ENCODE measurements at regions not wholly inside any gene's neighbourhood (a gene's known extent, or its start where the extent isn't known, plus 50 kb on each side); places are given as distances from the start of the nearest gene placed in this dataset.

DNA sequence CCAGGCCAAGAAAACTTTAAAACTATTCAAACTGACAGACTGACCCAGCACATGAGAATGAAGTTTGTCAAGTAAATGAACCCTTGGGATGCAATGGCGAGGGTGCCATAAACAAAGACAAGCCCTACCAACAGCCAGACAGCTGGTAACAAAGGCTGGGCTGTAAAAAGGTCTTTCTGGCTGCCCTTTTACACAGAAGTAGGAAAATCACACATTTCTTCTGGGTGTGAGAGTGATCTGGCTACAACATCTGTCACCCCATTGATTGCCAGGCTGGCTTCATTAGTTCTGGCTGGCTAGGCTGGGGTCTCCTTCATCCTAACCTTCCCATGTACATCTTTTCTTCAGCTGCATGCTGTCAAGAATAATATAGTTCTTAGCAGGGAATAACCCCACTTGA lies 83.6 kb upstream of the FOXD3 start:
- no peaks in the 10 kb centered on the region for H3K9me3 ChIP-seq (replicated peaks in 1 of 3)
- WGBS, 4 donors, result 50 to 73% (median 62%) methylated on average over 1 of the region's 1 CpG
- H3K4me1 ChIP-seq (replicated peaks in 1 of 2), result no peaks in the 10 kb centered on the region
- no peak for DNase-seq
- no peak overlapping the region for H3K27ac ChIP-seq
- no peak for TF ChIP-seq POLR2A (IDR thresholded peaks at IDR 0.05)
- TF ChIP-seq, protein P1, sequence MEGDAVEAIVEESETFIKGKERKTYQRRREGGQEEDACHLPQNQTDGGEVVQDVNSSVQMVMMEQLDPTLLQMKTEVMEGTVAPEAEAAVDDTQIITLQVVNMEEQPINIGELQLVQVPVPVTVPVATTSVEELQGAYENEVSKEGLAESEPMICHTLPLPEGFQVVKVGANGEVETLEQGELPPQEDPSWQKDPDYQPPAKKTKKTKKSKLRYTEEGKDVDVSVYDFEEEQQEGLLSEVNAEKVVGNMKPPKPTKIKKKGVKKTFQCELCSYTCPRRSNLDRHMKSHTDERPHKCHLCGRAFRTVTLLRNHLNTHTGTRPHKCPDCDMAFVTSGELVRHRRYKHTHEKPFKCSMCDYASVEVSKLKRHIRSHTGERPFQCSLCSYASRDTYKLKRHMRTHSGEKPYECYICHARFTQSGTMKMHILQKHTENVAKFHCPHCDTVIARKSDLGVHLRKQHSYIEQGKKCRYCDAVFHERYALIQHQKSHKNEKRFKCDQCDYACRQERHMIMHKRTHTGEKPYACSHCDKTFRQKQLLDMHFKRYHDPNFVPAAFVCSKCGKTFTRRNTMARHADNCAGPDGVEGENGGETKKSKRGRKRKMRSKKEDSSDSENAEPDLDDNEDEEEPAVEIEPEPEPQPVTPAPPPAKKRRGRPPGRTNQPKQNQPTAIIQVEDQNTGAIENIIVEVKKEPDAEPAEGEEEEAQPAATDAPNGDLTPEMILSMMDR (IDR thresholded peaks at IDR 0.05), result no peak
- H3K27me3 ChIP-seq, result no peaks in the 10 kb centered on the region
- no peaks in the 10 kb centered on the region for H3K36me3 ChIP-seq (replicated peaks in 1 of 2)
- no peak overlapping the region for H3K4me3 ChIP-seq
- intact Hi-C loops (cut with DNase I), result no loop called here

DNA sequence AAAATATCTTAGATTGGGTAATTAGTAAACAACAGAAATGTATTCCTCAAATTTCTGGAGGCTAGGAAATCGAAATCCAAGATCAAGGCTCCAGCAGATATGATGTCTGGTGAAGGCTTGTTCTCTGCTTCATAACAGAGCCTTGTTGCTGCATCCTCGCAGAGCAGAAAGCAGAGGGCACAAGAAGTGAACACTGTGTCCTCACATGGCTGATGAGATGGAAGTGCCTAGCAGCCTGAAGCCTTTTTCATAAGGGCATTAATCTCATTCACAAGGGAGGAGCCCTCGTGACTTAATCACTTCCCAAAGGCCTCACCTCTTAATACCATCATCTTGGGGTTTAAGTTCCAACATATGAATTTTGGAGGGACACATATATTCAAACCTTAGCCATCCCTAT lies 77.2 kb upstream of the FOXD3 start:
- no peak for TF ChIP-seq POLR2A (IDR thresholded peaks at IDR 0.05)
- TF ChIP-seq, protein P1 (IDR thresholded peaks at IDR 0.05), result no peak
- Histone ChIP-seq H3K27me3 (no peaks in the 10 kb centered on the region), H3K9me3 (replicated peaks in 1 of 3) (no peaks in the 10 kb centered on the region), H3K4me1 (replicated peaks in 1 of 2) (no peaks in the 10 kb centered on the region), H3K36me3 (replicated peaks in 1 of 2) (no peaks in the 10 kb centered on the region), H3K27ac (no peak overlapping the region), H3K4me3 (no peak overlapping the region)
- no peak for DNase-seq
- intact Hi-C loops (cut with DNase I), result no loop called here
- WGBS, 4 donors, result 64 to 84% (median 74%) methylated on average over 3 of the region's 3 CpGs

DNA sequence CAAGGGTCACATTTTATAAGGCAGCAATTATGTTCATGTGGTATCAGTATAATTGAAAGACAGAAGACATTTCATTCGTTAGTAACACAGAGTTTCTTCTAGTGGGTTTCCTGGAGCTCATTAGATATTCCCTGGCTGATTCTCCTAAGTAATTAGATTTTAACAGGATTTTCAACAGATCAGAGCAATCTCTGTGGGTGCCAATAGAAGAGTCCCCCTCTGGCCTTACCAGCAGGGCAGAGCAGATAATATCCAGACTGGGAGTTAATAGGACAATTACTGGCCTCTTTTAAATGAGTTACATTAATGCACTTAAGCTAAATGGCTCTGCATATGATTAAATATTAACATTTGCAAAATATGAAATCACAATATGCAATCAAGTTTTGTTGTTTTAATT lies 74.2 kb upstream of the FOXD3 start:
- H3K4me3 ChIP-seq, result no peak overlapping the region
- no peaks in the 10 kb centered on the region for H3K4me1 ChIP-seq (replicated peaks in 1 of 2)
- no peaks in the 10 kb centered on the region for H3K9me3 ChIP-seq (replicated peaks in 1 of 3)
- intact Hi-C loops (cut with DNase I), result no loop called here
- no peak for DNase-seq
- no peaks in the 10 kb centered on the region for H3K36me3 ChIP-seq (replicated peaks in 1 of 2)
- 58 to 77% (median 71%) methylated on average over 1 of the region's 1 CpG for WGBS, 4 donors
- H3K27ac ChIP-seq, result no peak overlapping the region
- TF ChIP-seq POLR2A (IDR thresholded peaks at IDR 0.05), result no peak
- TF ChIP-seq, protein P1 (IDR thresholded peaks at IDR 0.05), result no peak
- H3K27me3 ChIP-seq, result no peaks in the 10 kb centered on the region

DNA sequence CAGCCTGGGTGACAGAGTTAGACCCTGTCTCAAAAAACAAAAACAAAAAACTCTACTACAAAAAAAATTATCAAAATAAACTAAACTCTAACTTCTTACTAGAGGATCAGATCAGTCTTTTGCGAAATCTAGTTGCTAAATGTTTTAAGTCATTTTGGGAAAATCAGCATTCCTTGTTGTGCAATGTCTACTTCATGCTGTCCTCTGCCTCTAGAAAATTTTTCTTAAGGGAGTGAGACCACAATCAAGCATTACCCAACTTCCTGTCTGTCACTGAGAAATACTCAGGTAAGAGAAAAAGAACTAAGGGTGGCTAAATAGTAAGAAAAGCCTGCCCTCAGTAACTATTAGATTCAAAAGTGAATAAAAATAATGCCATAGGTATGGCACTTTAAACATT lies 67.2 kb upstream of the FOXD3 start:
- H3K36me3 ChIP-seq (replicated peaks in 1 of 2), result no peaks in the 10 kb centered on the region
- no peak overlapping the region for H3K4me3 ChIP-seq
- no peaks in the 10 kb centered on the region for H3K9me3 ChIP-seq (replicated peaks in 1 of 3)
- 68 to 83% (median 79%) methylated on average over 1 of the region's 1 CpG for WGBS, 4 donors
- intact Hi-C loops (cut with DNase I), result no loop called here
- H3K27me3 ChIP-seq, result peaks cover 6% of the 10 kb centered on the region
- H3K27ac ChIP-seq, result no peak overlapping the region
- no peak for DNase-seq
- TF ChIP-seq, protein P1 (IDR thresholded peaks at IDR 0.05), result no peak
- no peak for TF ChIP-seq POLR2A (IDR thresholded peaks at IDR 0.05)
- no peaks in the 10 kb centered on the region for H3K4me1 ChIP-seq (replicated peaks in 1 of 2)

Measured in adrenal gland (tissue), 9 donors.